Activated CD8-positive, alpha-beta T cell treated with anti-CD3 and anti-CD28 coated beads, Interleukin-2, amount 10 ng/mL, durations not matched to agents 7 days and 5 days (primary cell): ENCODE measurements at regions not wholly inside any gene's neighbourhood (a gene's known extent, or its start where the extent isn't known, plus 50 kb on each side); places are given as distances from the start of the nearest gene placed in this dataset.

Experiments
- ATAC-seq: fragments of 150-1000 bp; cut with Tn5 transposase; one replicate; pipeline ENCODE4 v1.10.0; 2021; ENCODE audit warnings: moderate library complexity
- CTCF ChIA-PET: fragments of 350-600 bp; sonication (Branson Sonifier 250); formaldehyde crosslinking; loops from one replicate; lab custom pipeline; 2021; ENCODE audit warnings: antibody characterized with exemption; lab: Charles Lee
- POLR2A ChIA-PET: fragments of 350-600 bp; sonication (Branson Sonifier 250); formaldehyde crosslinking; loops from one replicate; lab custom pipeline; 2021; ENCODE audit warnings: antibody characterized with exemption; lab: Charles Lee
- DNase-seq: peaks from one replicate; pipeline ENCODE4 v3.0.0-alpha.2; 2020
- H3K27ac Mint-ChIP-seq: one replicate; pipeline ENCODE4 v1.8.0; 2021; ENCODE audit warnings: mild to moderate bottlenecking, mixed read lengths
- H3K27me3 Mint-ChIP-seq: one replicate; pipeline ENCODE4 v1.8.0; 2021; ENCODE audit warnings: low read depth, mixed read lengths
- H3K36me3 Mint-ChIP-seq: one replicate; pipeline ENCODE4 v1.8.0; 2021; ENCODE audit warnings: low read depth, mixed read lengths
- H3K4me1 Mint-ChIP-seq: one replicate; pipeline ENCODE4 v1.8.0; 2021; ENCODE audit warnings: low read depth, mixed read lengths
- H3K4me3 Mint-ChIP-seq: one replicate; pipeline ENCODE4 v1.8.0; 2021; ENCODE audit warnings: mild to moderate bottlenecking, mixed read lengths
- H3K9me3 Mint-ChIP-seq: one replicate; pipeline ENCODE4 v1.8.0; 2022; ENCODE audit warnings: mixed read lengths; ENCODE audit not compliant: insufficient read depth

- H3K27ac Mint-ChIP-seq = no peak overlapping the region
- ATAC-seq (no peak), DNase-seq (no peak)
- H3K4me3 Mint-ChIP-seq = no peak overlapping the region
- H3K27me3 Mint-ChIP-seq = no peaks in the 10 kb centered on the region
- no peaks in the 10 kb centered on the region for H3K36me3 Mint-ChIP-seq
- H3K4me1 Mint-ChIP-seq = no peaks in the 10 kb centered on the region
- POLR2A ChIA-PET = no interaction called here
- H3K9me3 Mint-ChIP-seq = no peaks in the 10 kb centered on the region
- CTCF ChIA-PET = no interaction called here
These were observed 243.6 kb upstream of the IGFBP3 start for GRCh38 chr7:46164629-46165028.

GRCh38 chr7:46163246-46163645 is 242.2 kb upstream of the IGFBP3 start:
- H3K9me3 Mint-ChIP-seq = no peaks in the 10 kb centered on the region
- POLR2A ChIA-PET = no interaction called here
- ATAC-seq (no peak), DNase-seq (no peak)
- no peaks in the 10 kb centered on the region for H3K36me3 Mint-ChIP-seq
- H3K27me3 Mint-ChIP-seq = no peaks in the 10 kb centered on the region
- CTCF ChIA-PET = no interaction called here
- H3K4me3 Mint-ChIP-seq = no peak overlapping the region
- no peak overlapping the region for H3K27ac Mint-ChIP-seq
- no peaks in the 10 kb centered on the region for H3K4me1 Mint-ChIP-seq

- no peaks in the 10 kb centered on the region for H3K9me3 Mint-ChIP-seq
- DNase-seq = no peak
- H3K4me1 Mint-ChIP-seq = no peaks in the 10 kb centered on the region
- H3K4me3 Mint-ChIP-seq = no peak overlapping the region
- ChIA-PET POLR2A (interaction anchor here (0.6 kb wide), 1 partner anchor 43 kb away, joined by 3 read pairs; no protein-coding TSS in a partner anchor), CTCF (no interaction called here)
- H3K27ac Mint-ChIP-seq = no peak overlapping the region
- H3K36me3 Mint-ChIP-seq = no peaks in the 10 kb centered on the region
- no peak for ATAC-seq
- H3K27me3 Mint-ChIP-seq = no peaks in the 10 kb centered on the region
These were observed 241.5 kb upstream of the IGFBP3 start for GRCh38 chr7:46162609-46163008.

GRCh38 chr7:46160861-46161260 is 239.8 kb upstream of the IGFBP3 start:
- no peak overlapping the region for H3K27ac Mint-ChIP-seq
- DNase-seq (no peak), ATAC-seq (no peak)
- CTCF ChIA-PET = no interaction called here
- H3K27me3 Mint-ChIP-seq = no peaks in the 10 kb centered on the region
- POLR2A ChIA-PET = no interaction called here
- no peaks in the 10 kb centered on the region for H3K9me3 Mint-ChIP-seq
- H3K4me3 Mint-ChIP-seq = no peak overlapping the region
- no peaks in the 10 kb centered on the region for H3K36me3 Mint-ChIP-seq
- H3K4me1 Mint-ChIP-seq = no peaks in the 10 kb centered on the region

DNA sequence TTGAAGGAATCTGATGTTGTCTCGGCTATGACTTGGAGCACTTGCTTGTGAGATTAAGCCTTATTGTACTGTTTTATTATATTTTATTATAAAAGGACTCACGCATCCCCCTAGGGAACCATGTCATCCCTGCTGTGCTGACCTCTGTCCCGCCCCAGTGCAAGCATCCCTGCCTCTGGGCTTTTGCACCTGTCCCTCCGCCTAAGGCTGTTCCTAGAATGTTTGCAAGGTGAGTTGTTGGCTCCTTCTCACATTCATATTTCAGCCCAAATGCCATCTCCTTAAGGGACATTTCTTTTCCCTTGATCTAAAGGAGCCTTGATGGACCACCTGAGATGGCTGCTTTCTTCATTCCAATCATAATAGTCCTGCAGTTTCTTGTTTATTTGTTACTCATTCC is 236.9 kb upstream of the IGFBP3 start:
- DNase-seq (no peak), ATAC-seq (no peak)
- ChIA-PET POLR2A (no interaction called here), CTCF (no interaction called here)
- Mint-ChIP-seq H3K27ac (no peak overlapping the region), H3K4me3 (no peak overlapping the region), H3K9me3 (no peaks in the 10 kb centered on the region), H3K36me3 (no peaks in the 10 kb centered on the region), H3K4me1 (no peaks in the 10 kb centered on the region), H3K27me3 (no peaks in the 10 kb centered on the region)

GRCh38 chr7:46157404-46157803 is 236.3 kb upstream of the IGFBP3 start:
- H3K9me3 Mint-ChIP-seq = no peaks in the 10 kb centered on the region
- H3K4me3 Mint-ChIP-seq = no peak overlapping the region
- no peaks in the 10 kb centered on the region for H3K4me1 Mint-ChIP-seq
- H3K27me3 Mint-ChIP-seq = no peaks in the 10 kb centered on the region
- POLR2A ChIA-PET = no interaction called here
- no peaks in the 10 kb centered on the region for H3K36me3 Mint-ChIP-seq
- ATAC-seq = no peak
- no peak for DNase-seq
- CTCF ChIA-PET = no interaction called here
- H3K27ac Mint-ChIP-seq = no peak overlapping the region

DNA sequence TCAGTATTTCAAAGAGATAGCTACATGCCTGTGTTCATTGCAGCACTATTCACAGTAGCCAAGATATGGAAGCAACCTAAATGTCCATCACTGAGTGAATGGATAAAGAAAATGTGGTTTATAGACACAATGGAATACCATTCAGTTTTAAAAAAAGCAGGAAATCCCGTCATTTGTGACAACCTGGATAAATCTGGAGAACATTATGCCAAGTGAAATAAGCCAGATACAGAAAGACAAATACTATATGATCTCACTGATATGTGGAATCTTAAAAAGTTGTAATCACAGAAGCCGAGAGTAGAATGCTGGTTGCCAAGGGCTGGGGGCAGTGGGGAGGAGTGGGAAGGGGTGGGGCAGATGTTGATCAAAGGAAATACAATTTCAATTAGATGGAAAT is 235.8 kb upstream of the IGFBP3 start:
- Mint-ChIP-seq H3K4me3 (no peak overlapping the region), H3K4me1 (no peaks in the 10 kb centered on the region), H3K36me3 (no peaks in the 10 kb centered on the region), H3K9me3 (no peaks in the 10 kb centered on the region), H3K27ac (no peak overlapping the region), H3K27me3 (no peaks in the 10 kb centered on the region)
- DNase-seq (no peak), ATAC-seq (no peak)
- CTCF ChIA-PET = no interaction called here
- POLR2A ChIA-PET = no interaction called here

DNA sequence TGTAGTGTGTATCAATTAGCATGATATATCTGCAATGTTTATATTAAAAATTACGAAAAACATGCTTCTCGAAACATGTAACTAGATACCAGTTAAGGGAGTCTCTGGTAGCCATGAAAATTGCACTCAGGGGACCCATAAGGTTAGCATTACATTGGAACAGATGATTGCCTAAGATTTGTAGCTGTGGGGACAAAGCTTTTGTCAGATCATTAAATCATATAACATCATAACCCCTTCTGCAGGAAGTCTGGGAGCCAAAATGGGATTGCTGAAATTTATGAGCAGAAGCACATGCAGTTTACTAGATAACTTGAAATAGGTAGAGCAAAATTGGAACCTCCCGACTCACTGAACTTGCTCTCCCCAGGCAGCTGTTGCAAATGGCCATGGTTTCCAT is 235.0 kb upstream of the IGFBP3 start:
- no peaks in the 10 kb centered on the region for H3K4me1 Mint-ChIP-seq
- CTCF ChIA-PET = no interaction called here
- no peak overlapping the region for H3K27ac Mint-ChIP-seq
- POLR2A ChIA-PET = no interaction called here
- no peaks in the 10 kb centered on the region for H3K27me3 Mint-ChIP-seq
- DNase-seq = no peak
- H3K36me3 Mint-ChIP-seq = no peaks in the 10 kb centered on the region
- no peak for ATAC-seq
- no peak overlapping the region for H3K4me3 Mint-ChIP-seq
- H3K9me3 Mint-ChIP-seq = no peaks in the 10 kb centered on the region

DNA sequence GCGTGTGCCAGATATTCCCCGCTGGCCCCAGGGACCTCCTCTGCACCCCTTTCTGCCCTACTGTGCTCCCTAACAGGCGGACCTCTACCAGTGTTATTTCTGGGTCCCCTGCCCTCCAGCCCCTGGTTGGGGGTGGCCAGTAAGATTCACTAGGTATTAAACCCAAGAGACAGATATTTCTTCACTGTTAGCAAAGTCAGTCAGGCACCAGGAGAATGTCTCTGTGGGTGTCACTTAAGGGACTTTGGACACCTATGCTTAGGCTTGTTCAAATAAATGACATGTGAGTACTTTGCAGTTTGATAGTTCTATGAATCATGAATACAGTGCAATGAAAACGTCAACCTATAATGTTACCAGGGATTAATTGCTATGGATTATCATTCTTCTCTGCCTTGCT is 234.3 kb upstream of the IGFBP3 start:
- no peaks in the 10 kb centered on the region for H3K4me1 Mint-ChIP-seq
- no peaks in the 10 kb centered on the region for H3K27me3 Mint-ChIP-seq
- H3K4me3 Mint-ChIP-seq = no peak overlapping the region
- ChIA-PET POLR2A (no interaction called here), CTCF (no interaction called here)
- no peaks in the 10 kb centered on the region for H3K36me3 Mint-ChIP-seq
- DNase-seq = no peak
- no peak overlapping the region for H3K27ac Mint-ChIP-seq
- no peaks in the 10 kb centered on the region for H3K9me3 Mint-ChIP-seq
- ATAC-seq = no peak

DNA sequence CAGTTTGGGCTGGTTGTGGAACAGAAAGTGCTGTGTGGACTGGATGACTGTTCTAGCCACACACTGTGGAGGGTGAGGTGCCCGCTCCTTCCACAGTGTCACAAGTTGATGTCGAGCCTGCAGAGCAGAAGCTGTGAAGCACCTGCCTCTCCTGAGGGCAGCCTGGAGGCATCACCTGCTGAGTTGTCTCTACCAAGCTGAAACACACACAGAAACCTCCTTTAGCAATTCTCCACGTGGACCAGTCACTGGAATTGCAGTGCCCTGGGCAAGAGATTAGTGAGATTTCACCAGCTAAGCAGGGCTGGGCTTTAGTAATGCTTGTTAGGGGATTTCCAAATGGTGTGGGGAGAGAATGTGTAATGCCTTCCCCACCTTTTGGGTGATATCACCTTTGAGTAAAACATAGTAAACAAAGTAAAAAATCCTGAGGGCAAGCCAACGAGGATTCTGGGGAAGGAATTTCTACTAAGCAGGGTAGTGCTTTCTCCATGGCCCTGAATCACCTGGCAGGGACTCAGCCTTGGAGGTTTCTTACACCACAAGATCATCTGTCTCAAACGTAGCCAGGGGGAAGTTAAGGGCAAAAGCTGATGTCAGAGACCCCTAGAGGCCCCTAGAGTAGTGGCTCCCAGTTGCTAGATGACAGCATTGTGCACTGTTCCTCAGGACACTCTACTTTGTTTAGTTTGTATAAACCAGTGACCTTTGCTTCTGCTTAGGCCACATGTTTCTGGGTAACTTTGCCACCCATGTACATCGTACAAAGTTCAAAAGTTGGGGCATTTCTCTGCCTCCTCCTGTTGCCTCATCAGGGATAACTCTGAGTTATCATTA is 233.1 kb upstream of the IGFBP3 start:
- ATAC-seq (no peak), DNase-seq (no peak)
- Mint-ChIP-seq H3K4me1 (no peaks in the 10 kb centered on the region), H3K27ac (no peak overlapping the region), H3K4me3 (no peak overlapping the region), H3K9me3 (no peaks in the 10 kb centered on the region), H3K27me3 (no peaks in the 10 kb centered on the region), H3K36me3 (no peaks in the 10 kb centered on the region)
- CTCF ChIA-PET = no interaction called here
- POLR2A ChIA-PET = no interaction called here

GRCh38 chr7:46153583-46153950 is 232.5 kb upstream of the IGFBP3 start:
- Mint-ChIP-seq H3K27ac (no peak overlapping the region), H3K9me3 (no peaks in the 10 kb centered on the region), H3K36me3 (no peaks in the 10 kb centered on the region), H3K4me3 (no peak overlapping the region), H3K4me1 (no peaks in the 10 kb centered on the region), H3K27me3 (no peaks in the 10 kb centered on the region)
- CTCF ChIA-PET = no interaction called here
- ATAC-seq (no peak), DNase-seq (no peak)
- POLR2A ChIA-PET = no interaction called here

GRCh38 chr7:46152696-46153095 is 231.6 kb upstream of the IGFBP3 start:
- H3K4me1 Mint-ChIP-seq = no peaks in the 10 kb centered on the region
- H3K27me3 Mint-ChIP-seq = no peaks in the 10 kb centered on the region
- DNase-seq = no peak
- ChIA-PET CTCF (no interaction called here), POLR2A (no interaction called here)
- no peak overlapping the region for H3K4me3 Mint-ChIP-seq
- no peaks in the 10 kb centered on the region for H3K36me3 Mint-ChIP-seq
- no peak overlapping the region for H3K27ac Mint-ChIP-seq
- ATAC-seq = no peak
- H3K9me3 Mint-ChIP-seq = no peaks in the 10 kb centered on the region

GRCh38 chr7:46150721-46151120 is 229.6 kb upstream of the IGFBP3 start:
- H3K27me3 Mint-ChIP-seq = no peaks in the 10 kb centered on the region
- DNase-seq = no peak
- ATAC-seq = no peak
- H3K4me3 Mint-ChIP-seq = no peak overlapping the region
- no peaks in the 10 kb centered on the region for H3K4me1 Mint-ChIP-seq
- POLR2A ChIA-PET = no interaction called here
- H3K36me3 Mint-ChIP-seq = no peaks in the 10 kb centered on the region
- no peaks in the 10 kb centered on the region for H3K9me3 Mint-ChIP-seq
- CTCF ChIA-PET = no interaction called here
- H3K27ac Mint-ChIP-seq = no peak overlapping the region
